ENCODE measurements at regions not wholly inside any gene's neighbourhood (a gene's known extent, or its start where the extent isn't known, plus 50 kb on each side); places are given as distances from the start of the nearest gene placed in this dataset.
"Not testable (repeated sequence)": the region's sequence is repeated elsewhere in the genome, so short reads cannot be mapped to it uniquely, and the experiment has no call there.

DNA sequence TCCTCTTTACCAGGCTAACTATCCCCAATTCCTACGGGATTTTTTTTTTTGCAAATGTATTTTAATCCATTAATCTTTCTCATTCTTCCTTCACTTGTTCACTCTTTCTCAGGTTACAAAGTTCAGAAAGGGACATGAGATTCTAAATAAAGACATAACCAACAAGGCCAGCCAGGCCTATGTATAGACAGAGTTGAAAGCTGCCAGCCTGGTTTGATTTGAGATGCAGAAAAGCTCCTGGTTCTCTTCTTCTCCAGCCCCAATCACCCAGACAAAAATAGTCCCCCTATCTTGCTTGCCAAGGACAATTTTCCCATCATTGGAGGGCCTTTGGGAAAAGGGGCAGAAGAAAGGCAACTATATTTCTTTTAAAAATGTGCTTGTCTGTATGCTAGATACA, 398.8 kb downstream of the NFIB start:
- ATAC-seq, result no peak

DNA sequence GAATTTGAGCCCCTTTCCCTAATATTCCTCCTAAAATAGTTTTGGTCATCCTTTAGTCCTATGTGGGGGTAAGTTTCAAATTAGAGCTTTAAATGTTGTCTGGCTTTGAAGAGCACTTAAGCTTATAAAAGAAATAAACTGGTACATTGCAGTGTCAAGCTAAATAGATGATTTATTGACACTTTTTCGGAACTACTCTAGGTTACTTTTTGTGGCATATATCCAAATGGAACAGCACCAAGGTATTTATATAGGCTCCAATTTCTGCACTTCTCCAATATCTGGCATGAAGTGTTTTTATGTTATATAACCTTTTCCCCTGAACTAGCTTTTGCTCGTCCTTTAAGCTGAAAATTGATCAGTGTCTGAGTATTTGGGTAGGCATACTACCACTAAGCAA, 402.5 kb downstream of the NFIB start:
- no peaks in the 10 kb centered on the region for H3K4me1 ChIP-seq (ENCODE audit: control insufficient read depth, insufficient read depth, low read length)
- ATAC-seq (no peak), DNase-seq (ENCODE audit: low read depth, low spot score) (no peak)
- CTCF ChIA-PET, result no interaction called here
- H3K27me3 ChIP-seq (ENCODE audit: control insufficient read depth, insufficient read depth, low read length), result no peaks in the 10 kb centered on the region
- intact Hi-C loops (cut with micrococcal nuclease; ENCODE audit: unreplicated experiment) (no loop called here), in situ Hi-C loops (cut with HindIII; ENCODE audit: low pct_unique_long_range_greater_than_20kb, low sequenced_read_pairs) (no loop called here)
- H3K36me3 ChIP-seq (ENCODE audit: control insufficient read depth, insufficient read depth, low read length), result no peaks in the 10 kb centered on the region
- no peak overlapping the region for H3K4me3 ChIP-seq (ENCODE audit: low read depth in 2 of 2, low read length in 2 of 2)
- TF ChIP-seq TCF7L2 (IDR thresholded peaks at IDR 0.05; ENCODE audit: low read depth, low read length) (no peak), POLR2AphosphoS5 (IDR thresholded peaks at IDR 0.05; ENCODE audit: low read depth, low read length) (no peak), SIN3A (IDR thresholded peaks at IDR 0.05; ENCODE audit: borderline replicate concordance, insufficient read depth, low read depth, low read length) (no peak)
- TF ChIP-seq, protein P1, sequence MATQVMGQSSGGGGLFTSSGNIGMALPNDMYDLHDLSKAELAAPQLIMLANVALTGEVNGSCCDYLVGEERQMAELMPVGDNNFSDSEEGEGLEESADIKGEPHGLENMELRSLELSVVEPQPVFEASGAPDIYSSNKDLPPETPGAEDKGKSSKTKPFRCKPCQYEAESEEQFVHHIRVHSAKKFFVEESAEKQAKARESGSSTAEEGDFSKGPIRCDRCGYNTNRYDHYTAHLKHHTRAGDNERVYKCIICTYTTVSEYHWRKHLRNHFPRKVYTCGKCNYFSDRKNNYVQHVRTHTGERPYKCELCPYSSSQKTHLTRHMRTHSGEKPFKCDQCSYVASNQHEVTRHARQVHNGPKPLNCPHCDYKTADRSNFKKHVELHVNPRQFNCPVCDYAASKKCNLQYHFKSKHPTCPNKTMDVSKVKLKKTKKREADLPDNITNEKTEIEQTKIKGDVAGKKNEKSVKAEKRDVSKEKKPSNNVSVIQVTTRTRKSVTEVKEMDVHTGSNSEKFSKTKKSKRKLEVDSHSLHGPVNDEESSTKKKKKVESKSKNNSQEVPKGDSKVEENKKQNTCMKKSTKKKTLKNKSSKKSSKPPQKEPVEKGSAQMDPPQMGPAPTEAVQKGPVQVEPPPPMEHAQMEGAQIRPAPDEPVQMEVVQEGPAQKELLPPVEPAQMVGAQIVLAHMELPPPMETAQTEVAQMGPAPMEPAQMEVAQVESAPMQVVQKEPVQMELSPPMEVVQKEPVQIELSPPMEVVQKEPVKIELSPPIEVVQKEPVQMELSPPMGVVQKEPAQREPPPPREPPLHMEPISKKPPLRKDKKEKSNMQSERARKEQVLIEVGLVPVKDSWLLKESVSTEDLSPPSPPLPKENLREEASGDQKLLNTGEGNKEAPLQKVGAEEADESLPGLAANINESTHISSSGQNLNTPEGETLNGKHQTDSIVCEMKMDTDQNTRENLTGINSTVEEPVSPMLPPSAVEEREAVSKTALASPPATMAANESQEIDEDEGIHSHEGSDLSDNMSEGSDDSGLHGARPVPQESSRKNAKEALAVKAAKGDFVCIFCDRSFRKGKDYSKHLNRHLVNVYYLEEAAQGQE (IDR thresholded peaks at IDR 0.05; ENCODE audit: insufficient read depth in 1 of 2, low read depth in 2 of 2, low read length in 1 of 2), result no peak
- TF ChIP-seq, protein P2, sequence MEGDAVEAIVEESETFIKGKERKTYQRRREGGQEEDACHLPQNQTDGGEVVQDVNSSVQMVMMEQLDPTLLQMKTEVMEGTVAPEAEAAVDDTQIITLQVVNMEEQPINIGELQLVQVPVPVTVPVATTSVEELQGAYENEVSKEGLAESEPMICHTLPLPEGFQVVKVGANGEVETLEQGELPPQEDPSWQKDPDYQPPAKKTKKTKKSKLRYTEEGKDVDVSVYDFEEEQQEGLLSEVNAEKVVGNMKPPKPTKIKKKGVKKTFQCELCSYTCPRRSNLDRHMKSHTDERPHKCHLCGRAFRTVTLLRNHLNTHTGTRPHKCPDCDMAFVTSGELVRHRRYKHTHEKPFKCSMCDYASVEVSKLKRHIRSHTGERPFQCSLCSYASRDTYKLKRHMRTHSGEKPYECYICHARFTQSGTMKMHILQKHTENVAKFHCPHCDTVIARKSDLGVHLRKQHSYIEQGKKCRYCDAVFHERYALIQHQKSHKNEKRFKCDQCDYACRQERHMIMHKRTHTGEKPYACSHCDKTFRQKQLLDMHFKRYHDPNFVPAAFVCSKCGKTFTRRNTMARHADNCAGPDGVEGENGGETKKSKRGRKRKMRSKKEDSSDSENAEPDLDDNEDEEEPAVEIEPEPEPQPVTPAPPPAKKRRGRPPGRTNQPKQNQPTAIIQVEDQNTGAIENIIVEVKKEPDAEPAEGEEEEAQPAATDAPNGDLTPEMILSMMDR (IDR thresholded peaks at IDR 0.05), result no peak
- BruUV-seq (replicated peaks), result no TSS peak
- POLR2A ChIA-PET, result no interaction called here
- H3K27ac ChIP-seq (ENCODE audit: low read length), result no peak overlapping the region
- no peaks in the 10 kb centered on the region for H3K9me3 ChIP-seq (ENCODE audit: control insufficient read depth, insufficient read depth, low read depth, low read length)

More for the DNA sequence above, 398.8 kb downstream of the NFIB start:
- no peak overlapping the region for H3K4me3 ChIP-seq (ENCODE audit: low read depth in 2 of 2, low read length in 2 of 2)
- no peaks in the 10 kb centered on the region for H3K36me3 ChIP-seq (ENCODE audit: control insufficient read depth, insufficient read depth, low read length)
- POLR2A ChIA-PET, result no interaction called here
- no peaks in the 10 kb centered on the region for H3K9me3 ChIP-seq (ENCODE audit: control insufficient read depth, insufficient read depth, low read depth, low read length)
- DNase-seq (ENCODE audit: low read depth, low spot score), result no peak
- in situ Hi-C loops (cut with HindIII; ENCODE audit: low pct_unique_long_range_greater_than_20kb, low sequenced_read_pairs), result no loop called here
- TF ChIP-seq, protein P2 (IDR thresholded peaks at IDR 0.05), result no peak
- TF ChIP-seq, protein P1 (IDR thresholded peaks at IDR 0.05; ENCODE audit: insufficient read depth in 1 of 2, low read depth in 2 of 2, low read length in 1 of 2), result no peak
- no peak for TF ChIP-seq SIN3A (IDR thresholded peaks at IDR 0.05; ENCODE audit: borderline replicate concordance, insufficient read depth, low read depth, low read length)
- TF ChIP-seq POLR2AphosphoS5 (IDR thresholded peaks at IDR 0.05; ENCODE audit: low read depth, low read length), result no peak
- TF ChIP-seq TCF7L2 (IDR thresholded peaks at IDR 0.05; ENCODE audit: low read depth, low read length), result no peak
- no TSS peak for BruUV-seq (replicated peaks)
- H3K4me1 ChIP-seq (ENCODE audit: control insufficient read depth, insufficient read depth, low read length), result no peaks in the 10 kb centered on the region
- intact Hi-C loops (cut with micrococcal nuclease; ENCODE audit: unreplicated experiment), result no loop called here
- CTCF ChIA-PET, result no interaction called here
- H3K27ac ChIP-seq (ENCODE audit: low read length), result no peak overlapping the region
- no peaks in the 10 kb centered on the region for H3K27me3 ChIP-seq (ENCODE audit: control insufficient read depth, insufficient read depth, low read length)

DNA sequence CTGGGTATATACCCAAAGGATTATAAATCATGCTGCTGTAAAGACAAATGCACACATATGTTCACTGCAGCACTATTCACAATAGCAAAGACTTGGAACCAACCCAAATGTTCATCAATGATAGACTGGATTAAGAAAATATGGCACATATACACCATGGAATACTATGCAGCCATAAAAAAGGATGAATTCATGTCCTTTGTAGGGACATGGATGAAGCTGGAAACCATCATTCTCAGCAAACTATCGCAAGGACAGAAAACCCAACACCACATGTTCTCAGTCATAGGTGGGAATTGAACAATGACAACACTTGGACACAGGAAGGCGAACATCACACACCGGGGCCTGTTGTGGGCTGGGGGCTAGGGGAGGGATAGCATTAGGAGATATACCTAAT, 406.1 kb downstream of the NFIB start:
- H3K4me3 ChIP-seq (ENCODE audit: low read depth in 2 of 2, low read length in 2 of 2); H3K36me3 ChIP-seq (ENCODE audit: control insufficient read depth, insufficient read depth, low read length); BruUV-seq (replicated peaks); H3K27ac ChIP-seq (ENCODE audit: low read length); H3K4me1 ChIP-seq (ENCODE audit: control insufficient read depth, insufficient read depth, low read length); ATAC-seq; in situ Hi-C loops (cut with HindIII; ENCODE audit: low pct_unique_long_range_greater_than_20kb, low sequenced_read_pairs); H3K27me3 ChIP-seq (ENCODE audit: control insufficient read depth, insufficient read depth, low read length); intact Hi-C loops (cut with micrococcal nuclease; ENCODE audit: unreplicated experiment); POLR2A ChIA-PET; H3K9me3 ChIP-seq (ENCODE audit: control insufficient read depth, insufficient read depth, low read depth, low read length); CTCF ChIA-PET; DNase-seq (ENCODE audit: low read depth, low spot score): not testable (repeated sequence)
